ENCODE measurements at regions not wholly inside any gene's neighbourhood (a gene's known extent, or its start where the extent isn't known, plus 50 kb on each side); places are given as distances from the start of the nearest gene placed in this dataset.
"Not testable (repeated sequence)": the region's sequence is repeated elsewhere in the genome, so short reads cannot be mapped to it uniquely, and the experiment has no call there.

GRCh38 chr7:51817694-51818225 is 501.2 kb upstream of the COBL start:
- intact Hi-C loops (cut with DNase I), result no loop called here
- WGBS, 2 donors, result 81 to 83% methylated on average over 5 of the region's 5 CpGs
- no peaks in the 10 kb centered on the region for H3K36me3 ChIP-seq
- no peaks in the 10 kb centered on the region for H3K27me3 ChIP-seq
- no peak overlapping the region for H3K4me3 ChIP-seq
- H3K4me1 ChIP-seq, result no peaks in the 10 kb centered on the region
- peak in 2 of 8 donors; percentile 51 to 69 for ATAC-seq
- H3K9me3 ChIP-seq, result peaks cover 0 to 34% (median 0%) of the 10 kb centered on the region in 11 donors
- TF ChIP-seq CTCF (IDR thresholded peaks at IDR 0.05), result no peak
- no peak overlapping the region for H3K27ac ChIP-seq
- no peak for DNase-seq

- H3K9me3 ChIP-seq, result peaks cover 0 to 17% (median 0%) of the 10 kb centered on the region in 11 donors
- DNase-seq; H3K27me3 ChIP-seq; H3K36me3 ChIP-seq; H3K27ac ChIP-seq; H3K4me3 ChIP-seq; ATAC-seq; intact Hi-C loops (cut with DNase I); H3K4me1 ChIP-seq: not testable (repeated sequence)
- WGBS, 2 donors, result 90 to 94% methylated on average over 41 of the region's 41 CpGs
These were observed 489.3 kb upstream of the COBL start for GRCh38 chr7:51805783-51806431.

GRCh38 chr7:51802718-51803117 is 486.1 kb upstream of the COBL start:
- no peak overlapping the region for H3K4me3 ChIP-seq
- intact Hi-C loops (cut with DNase I), result no loop called here
- no peak for TF ChIP-seq CTCF (IDR thresholded peaks at IDR 0.05)
- no peaks in the 10 kb centered on the region for H3K27me3 ChIP-seq
- whole genome bisulfite sequencing, 2 donors, result 33 to 39% methylated on average over 5 of the region's 5 CpGs
- ATAC-seq (no peak), DNase-seq (no peak)
- H3K36me3 ChIP-seq, result no peaks in the 10 kb centered on the region
- H3K9me3 ChIP-seq, result peaks cover 0 to 13% (median 0%) of the 10 kb centered on the region in 11 donors
- no peak overlapping the region for H3K27ac ChIP-seq
- no peaks in the 10 kb centered on the region for H3K4me1 ChIP-seq

- no peak overlapping the region for H3K4me3 ChIP-seq
- WGBS, 2 donors, result 96 to 97% methylated on average over 1 of the region's 1 CpG
- H3K27ac ChIP-seq, result no peak overlapping the region
- DNase-seq, result no peak
- ATAC-seq, result no peak
- intact Hi-C loops (cut with DNase I), result no loop called here
- no peaks in the 10 kb centered on the region for H3K36me3 ChIP-seq
- peaks cover 0 to 12% (median 0%) of the 10 kb centered on the region in 11 donors for H3K9me3 ChIP-seq
- no peak for TF ChIP-seq CTCF (IDR thresholded peaks at IDR 0.05)
- no peaks in the 10 kb centered on the region for H3K27me3 ChIP-seq
- H3K4me1 ChIP-seq, result no peaks in the 10 kb centered on the region
These were observed 480.8 kb upstream of the COBL start for GRCh38 chr7:51797371-51797770.

GRCh38 chr7:51792796-51793195 is 476.2 kb upstream of the COBL start:
- no peak for TF ChIP-seq CTCF (IDR thresholded peaks at IDR 0.05)
- DNase-seq (no peak), ATAC-seq (no peak)
- no peaks in the 10 kb centered on the region for H3K4me1 ChIP-seq
- H3K27ac ChIP-seq, result no peak overlapping the region
- 58 to 68% methylated on average over 1 of the region's 1 CpG for WGBS, 2 donors
- H3K4me3 ChIP-seq, result no peak overlapping the region
- H3K9me3 ChIP-seq, result peaks cover 0 to 20% (median 0%) of the 10 kb centered on the region in 11 donors
- intact Hi-C loops (cut with DNase I), result no loop called here
- no peaks in the 10 kb centered on the region for H3K36me3 ChIP-seq
- H3K27me3 ChIP-seq, result no peaks in the 10 kb centered on the region

All from heart right ventricle (tissue), 16 donors.